NT2/D1 (cell line): ENCODE measurements at regions not wholly inside any gene's neighbourhood (a gene's known extent, or its start where the extent isn't known, plus 50 kb on each side); places are given as distances from the start of the nearest gene placed in this dataset.

ENCODE experiments used
- SUZ12 ChIP-seq: IDR thresholded peaks from 2 replicates; pipeline ENCODE4 v1.6.1; 2011; ENCODE audit not compliant: insufficient read length, insufficient read depth; ENCODE audit errors: extremely low read depth
- YY1 ChIP-seq: IDR thresholded peaks from 2 replicates; pipeline ENCODE4 v1.6.1; 2011; ENCODE audit not compliant: insufficient read length, insufficient read depth
- ZNF274 ChIP-seq: IDR thresholded peaks from 2 replicates; pipeline ENCODE4 v1.6.1; 2011; ENCODE audit warnings: mild to moderate bottlenecking, low read depth, low read length

DNA sequence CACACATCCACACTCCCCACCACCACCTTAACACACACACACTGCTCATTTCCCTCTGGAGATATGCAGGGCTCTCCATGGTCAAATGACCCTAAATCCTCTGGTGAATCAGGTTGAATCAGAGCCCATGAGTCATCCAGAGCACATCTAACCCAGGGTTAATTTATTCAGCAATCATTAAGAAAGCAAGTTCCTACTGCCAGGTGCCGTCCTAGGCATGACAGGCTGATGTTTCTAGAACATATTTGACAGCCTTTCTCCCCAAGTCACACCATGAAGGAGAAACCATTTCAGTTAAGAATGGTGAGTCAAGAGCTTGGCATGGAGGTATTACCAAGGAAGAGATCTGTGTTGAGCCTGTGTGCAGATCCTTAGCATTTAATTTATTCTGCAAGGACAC, 194.3 kb upstream of the CAMK1G start:
- TF ChIP-seq YY1 (no peak), SUZ12 (no peak), ZNF274 (no peak)
